GM12872 (cell line): ENCODE measurements at regions not wholly inside any gene's neighbourhood (a gene's known extent, or its start where the extent isn't known, plus 50 kb on each side); places are given as distances from the start of the nearest gene placed in this dataset.

ENCODE experiments used
- TF ChIP-seq, protein P1 (sequence below): IDR thresholded peaks from 3 replicates; pipeline ENCODE4 v1.5.1; 2011; ENCODE audit warnings: low read depth, mild to moderate bottlenecking, low read length, moderate library complexity; ENCODE audit not compliant: insufficient read depth

DNA sequence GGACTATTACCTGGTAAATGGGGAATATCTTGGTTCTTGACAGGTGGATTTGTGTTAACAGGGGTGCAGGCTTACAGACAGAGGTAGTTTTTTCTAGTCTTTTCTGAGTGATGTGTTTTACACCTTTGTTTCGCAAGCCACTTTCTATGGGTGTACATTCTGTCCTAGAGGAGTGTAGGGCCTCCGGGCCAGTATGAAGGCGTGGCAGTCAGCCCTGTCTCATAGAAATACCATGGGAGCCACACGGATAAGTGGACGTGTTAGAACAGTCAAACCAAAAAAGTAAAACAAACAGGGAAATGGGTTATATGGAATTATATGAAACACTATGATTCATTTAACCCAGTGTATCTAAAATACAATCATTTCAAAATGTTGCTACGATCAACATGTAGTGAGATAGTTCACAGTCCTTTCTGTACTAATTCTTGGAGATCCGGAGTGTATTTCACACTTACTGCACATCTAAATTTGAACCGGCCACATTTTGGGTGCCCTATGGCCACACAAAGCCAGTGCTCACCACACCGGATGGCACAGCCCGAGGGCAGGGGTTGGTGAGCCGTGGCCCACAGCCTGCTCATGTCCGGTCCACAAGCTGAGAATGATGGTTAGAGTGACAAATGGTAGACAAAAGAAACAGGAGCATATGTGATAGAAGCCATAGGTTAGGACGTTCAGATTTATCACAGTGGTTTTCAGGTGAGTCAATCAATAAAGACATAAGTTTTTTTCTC, 80.1 kb upstream of the IRX4 start:
- TF ChIP-seq, protein P1, sequence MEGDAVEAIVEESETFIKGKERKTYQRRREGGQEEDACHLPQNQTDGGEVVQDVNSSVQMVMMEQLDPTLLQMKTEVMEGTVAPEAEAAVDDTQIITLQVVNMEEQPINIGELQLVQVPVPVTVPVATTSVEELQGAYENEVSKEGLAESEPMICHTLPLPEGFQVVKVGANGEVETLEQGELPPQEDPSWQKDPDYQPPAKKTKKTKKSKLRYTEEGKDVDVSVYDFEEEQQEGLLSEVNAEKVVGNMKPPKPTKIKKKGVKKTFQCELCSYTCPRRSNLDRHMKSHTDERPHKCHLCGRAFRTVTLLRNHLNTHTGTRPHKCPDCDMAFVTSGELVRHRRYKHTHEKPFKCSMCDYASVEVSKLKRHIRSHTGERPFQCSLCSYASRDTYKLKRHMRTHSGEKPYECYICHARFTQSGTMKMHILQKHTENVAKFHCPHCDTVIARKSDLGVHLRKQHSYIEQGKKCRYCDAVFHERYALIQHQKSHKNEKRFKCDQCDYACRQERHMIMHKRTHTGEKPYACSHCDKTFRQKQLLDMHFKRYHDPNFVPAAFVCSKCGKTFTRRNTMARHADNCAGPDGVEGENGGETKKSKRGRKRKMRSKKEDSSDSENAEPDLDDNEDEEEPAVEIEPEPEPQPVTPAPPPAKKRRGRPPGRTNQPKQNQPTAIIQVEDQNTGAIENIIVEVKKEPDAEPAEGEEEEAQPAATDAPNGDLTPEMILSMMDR = no peak

DNA sequence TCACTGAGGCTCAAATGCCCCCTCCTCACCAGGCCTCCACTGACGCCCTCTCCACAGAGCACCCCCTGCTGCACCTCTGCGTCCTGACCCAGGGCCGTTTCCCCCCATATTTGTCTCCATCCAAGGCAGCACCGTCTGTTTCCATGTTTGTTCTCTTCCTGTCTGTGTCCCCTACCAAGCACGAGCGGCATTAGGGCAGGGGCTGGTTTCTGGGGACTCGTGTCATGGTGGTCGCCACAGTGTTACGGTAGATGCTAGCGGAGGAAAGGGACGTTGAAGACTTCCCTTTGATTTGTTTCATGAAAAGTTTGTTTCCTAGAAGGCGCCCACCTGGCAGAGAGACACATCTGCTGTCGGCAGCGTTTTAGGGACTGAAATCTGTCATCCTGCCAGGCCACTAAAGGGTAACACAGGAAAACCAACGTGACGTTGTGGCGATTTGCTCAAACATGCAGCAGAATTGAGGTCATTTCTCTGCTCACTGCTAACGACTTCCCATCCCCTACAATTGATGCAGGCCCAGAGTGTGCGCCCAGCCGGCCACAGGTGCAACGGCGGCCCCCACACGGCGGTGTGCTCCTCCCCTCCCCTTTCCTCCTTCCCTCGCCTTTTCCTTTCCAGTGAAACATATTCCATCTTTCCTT, 79.3 kb upstream of the IRX4 start:
- TF ChIP-seq, protein P1 = no peak

DNA sequence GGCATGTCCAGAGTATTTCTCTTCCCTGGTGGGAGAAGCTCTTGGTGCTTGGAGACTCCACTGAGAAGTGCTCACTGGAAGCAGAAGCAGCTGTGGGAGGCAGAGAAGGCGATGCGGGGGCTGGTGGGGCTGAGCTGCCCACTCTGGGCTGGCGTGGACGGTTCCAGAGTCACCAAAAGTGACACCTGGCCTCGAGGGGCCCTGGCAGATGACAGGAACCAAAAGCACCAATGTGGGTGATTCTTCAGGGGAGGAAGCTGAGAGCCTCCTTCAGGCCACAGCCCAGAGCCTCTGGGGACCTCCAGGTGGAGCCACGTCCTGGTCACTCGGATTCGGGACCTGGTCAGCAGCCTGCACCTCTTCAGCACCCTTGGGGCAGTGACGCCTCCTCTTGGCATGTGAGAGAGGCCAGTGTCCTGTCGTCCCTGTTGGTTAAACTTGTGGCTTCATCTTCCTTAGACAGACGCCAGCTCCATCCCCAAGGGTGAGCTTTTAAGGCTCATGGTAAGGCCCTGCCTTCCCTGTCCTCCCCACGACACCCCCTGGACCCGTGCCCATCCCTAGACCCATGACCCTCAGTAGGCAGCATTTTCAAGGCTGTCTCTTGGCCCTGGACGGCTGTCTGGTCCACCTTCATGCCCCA, 78.7 kb upstream of the IRX4 start:
- TF ChIP-seq, protein P1 = no peak

DNA sequence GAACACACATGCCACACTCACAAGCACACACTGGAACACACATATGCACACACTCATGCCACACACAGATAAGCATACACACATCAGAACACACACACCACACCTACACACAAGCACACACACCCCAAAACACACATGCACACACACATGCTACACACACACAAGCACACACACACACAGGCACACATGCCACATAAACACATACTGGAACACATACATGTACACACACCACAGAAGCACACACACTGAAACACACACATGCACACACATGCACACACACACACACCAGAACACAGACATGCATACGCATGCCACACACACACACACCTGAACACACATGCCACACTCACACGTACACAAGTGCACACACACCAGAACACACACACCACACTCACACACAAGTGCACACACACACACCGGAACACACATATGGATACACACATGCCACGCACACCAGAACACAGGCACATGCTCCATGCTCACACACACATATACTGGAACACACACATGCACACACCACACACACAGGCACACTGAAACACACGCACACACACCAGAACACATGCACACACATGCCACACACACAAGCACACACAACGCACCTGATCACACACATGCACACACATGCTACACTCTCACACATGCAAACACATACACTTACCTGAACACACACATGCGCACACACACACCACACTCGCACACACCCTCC, 78.0 kb upstream of the IRX4 start:
- TF ChIP-seq, protein P1 = no peak

DNA sequence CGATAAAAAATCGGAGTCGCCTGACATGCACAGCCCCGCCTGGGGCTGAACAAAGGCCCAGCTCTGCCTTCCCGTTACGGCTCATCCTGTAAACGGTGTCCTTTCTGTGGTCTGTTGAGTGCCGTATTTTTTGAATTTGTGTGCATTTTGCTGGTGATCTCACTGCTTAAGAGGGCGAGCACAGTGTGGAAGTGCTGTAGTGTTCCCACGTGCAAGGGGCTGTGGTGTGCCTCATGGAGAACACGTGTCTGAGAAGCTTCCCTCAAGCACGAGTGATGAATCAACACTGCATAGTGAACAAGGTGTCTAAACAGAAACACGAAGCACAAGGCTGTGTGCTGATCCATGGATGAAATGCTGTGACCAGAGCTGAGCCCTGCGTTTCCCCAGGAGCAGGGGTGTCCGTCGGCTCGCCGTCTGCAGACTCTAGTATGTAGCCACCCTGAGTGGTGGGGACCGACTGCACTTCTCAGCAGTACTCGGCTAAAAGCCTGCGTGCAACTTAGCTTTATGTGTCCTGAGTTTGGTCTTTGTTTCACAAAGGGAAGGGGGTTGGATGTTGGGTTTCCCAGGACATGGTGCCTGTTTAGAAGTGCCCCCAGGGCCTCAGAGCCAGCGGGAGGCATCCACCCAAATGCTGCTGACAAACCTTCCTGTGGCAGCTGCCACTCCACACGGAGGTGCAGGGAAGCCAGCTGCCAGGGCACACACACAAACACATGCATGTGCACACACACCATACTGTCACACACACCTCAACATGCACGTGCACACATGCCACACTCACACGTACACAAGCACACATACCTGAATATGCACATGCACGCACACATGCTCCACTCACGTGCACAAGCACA, 77.2 kb upstream of the IRX4 start:
- TF ChIP-seq, protein P1 = no peak

DNA sequence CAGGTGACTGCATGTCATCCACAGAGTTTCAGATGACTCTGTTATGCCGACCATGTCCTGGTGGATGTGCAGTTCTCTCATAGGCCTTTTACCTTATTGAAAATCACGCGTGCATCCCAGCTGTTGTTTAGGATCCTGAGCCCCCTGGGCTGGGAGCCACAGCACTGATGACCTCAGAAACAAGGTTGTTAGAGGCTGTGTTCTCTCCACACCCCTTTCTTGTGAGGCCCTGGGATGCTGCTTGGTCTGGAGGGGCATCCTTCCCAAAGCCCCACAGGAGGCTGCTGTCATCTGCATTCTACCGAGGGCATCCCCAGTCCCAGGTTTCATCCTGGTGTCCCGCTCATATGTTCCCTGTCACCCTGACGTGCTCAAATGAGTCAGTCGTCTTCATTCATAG, 76.5 kb upstream of the IRX4 start:
- TF ChIP-seq, protein P1 = no peak
